ENCODE measurements at regions not wholly inside any gene's neighbourhood (a gene's known extent, or its start where the extent isn't known, plus 50 kb on each side); places are given as distances from the start of the nearest gene placed in this dataset.
A peak's percentile ranks its signal among the peaks of the same experiment; 100 is the strongest.
"Not testable (repeated sequence)": the region's sequence is repeated elsewhere in the genome, so short reads cannot be mapped to it uniquely, and the experiment has no call there.

DNA sequence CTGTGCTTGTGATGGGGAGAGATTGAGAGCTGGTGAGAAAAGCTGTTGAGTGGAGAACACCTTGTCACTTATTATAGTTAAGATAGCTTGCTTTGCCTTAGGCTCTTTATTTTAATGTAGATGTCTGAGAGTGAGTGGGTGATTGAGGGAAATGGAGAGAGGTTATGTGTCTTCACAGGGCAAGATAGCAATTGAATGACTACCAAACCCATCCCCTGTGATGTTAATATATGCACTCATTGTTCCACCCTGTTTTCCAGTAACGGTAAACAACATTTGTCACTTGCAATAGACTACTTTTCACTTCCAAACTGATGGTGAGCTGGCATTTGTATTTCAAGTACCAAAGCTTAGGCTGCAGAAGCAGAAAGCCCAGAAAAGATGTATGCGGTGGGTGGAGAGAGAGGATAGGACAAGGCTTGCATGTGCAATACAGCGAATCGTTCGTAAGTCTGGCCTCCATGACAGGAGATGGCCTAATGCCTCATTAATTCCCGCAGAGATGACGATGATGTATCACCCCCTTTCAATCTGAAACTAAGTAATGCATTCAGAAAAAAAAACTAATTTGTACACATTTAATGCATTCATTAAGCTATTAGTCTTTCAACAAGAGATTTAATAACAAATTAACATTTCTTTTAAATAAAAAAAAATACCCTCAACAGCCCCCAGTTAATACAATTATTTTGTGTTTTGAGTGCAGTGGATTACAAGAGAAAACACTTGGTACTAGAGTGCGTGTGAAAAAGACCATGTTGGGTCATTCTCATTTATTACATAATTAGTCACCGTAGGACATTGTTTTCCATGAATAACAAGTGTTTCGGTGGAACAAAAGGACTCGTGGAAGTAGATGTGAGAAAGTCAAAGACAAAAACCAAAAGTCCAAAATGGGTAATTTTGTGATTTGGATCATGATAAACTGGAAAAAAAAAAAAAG is 699.0 kb downstream of the BRINP1 start:
- no peak for DNase-seq

GRCh38 chr9:118674942-118675341 is 694.3 kb downstream of the BRINP1 start:
- DNase-seq, result no peak

- not testable (repeated sequence) for DNase-seq
Measured at GRCh38 chr9:118677936-118678653, 691.1 kb downstream of the BRINP1 start.

- no peak for DNase-seq
Measured at GRCh38 chr9:118686959-118687358, 682.3 kb downstream of the BRINP1 start.

DNA sequence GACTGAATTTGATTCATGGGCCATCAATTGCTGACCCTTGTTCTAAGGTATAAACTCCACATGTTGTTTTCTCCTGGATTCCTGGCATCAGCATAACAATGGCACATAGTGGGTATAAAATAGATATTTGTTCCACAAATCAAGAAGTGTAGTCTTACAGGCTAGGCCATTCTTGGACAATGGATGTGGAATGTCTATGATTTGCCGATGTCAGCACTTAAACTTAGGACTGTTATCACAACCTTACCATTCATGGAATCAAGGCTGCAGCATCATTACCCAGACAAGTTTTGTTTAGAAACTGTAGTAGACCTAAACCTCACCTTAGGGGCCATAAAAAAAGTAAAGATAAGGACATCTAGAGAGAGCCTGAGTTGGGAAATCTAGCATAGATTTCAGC is 680.0 kb downstream of the BRINP1 start:
- DNase-seq, result no peak

DNA sequence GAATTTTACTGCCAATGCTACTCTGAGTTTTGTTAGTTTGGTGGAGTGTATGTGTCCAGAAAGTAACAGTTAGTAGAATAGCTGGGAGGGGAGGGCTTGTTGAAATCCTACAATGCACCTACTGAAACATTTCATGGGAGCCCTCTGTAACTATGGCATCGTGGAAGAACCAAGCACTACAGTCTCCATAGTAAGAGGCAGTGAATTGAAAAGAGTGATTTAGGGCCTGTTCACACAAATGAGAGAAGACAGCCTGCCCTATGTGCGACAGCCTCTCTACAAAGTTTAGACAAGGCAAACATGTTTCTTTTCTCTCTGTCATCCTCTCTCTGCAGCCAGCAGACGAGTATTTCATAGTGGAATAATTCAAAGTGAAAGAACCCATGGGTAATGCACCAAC is 676.6 kb downstream of the BRINP1 start:
- DNase-seq, result no peak

DNA sequence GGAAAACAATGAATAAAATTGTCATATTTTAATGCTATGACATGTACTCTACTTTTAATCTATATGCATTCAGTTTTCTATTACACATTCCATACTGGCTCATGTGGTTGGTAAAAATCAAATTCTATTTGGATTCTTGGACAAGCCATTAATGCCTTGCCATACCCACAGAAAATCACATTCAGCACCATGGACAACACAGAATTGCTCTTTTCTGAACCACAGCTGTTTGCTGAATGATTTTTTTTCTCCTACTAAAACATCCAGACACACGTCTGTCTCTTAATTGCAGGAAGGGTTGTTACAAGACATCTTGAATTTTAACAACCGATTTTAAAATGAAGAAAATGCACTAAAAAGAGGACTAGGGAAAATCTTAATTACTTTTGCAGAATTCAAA is 675.6 kb downstream of the BRINP1 start:
- DNase-seq, result no peak

GRCh38 chr9:118695249-118695648 is 674.0 kb downstream of the BRINP1 start:
- not testable (repeated sequence) for DNase-seq

GRCh38 chr9:118701985-118702384 is 667.2 kb downstream of the BRINP1 start:
- DNase-seq, result no peak

- DNase-seq, result no peak
Measured at GRCh38 chr9:118711843-118712242, 657.4 kb downstream of the BRINP1 start.

- DNase-seq, result no peak
Measured at GRCh38 chr9:118721276-118721675, 648.0 kb downstream of the BRINP1 start.

DNA sequence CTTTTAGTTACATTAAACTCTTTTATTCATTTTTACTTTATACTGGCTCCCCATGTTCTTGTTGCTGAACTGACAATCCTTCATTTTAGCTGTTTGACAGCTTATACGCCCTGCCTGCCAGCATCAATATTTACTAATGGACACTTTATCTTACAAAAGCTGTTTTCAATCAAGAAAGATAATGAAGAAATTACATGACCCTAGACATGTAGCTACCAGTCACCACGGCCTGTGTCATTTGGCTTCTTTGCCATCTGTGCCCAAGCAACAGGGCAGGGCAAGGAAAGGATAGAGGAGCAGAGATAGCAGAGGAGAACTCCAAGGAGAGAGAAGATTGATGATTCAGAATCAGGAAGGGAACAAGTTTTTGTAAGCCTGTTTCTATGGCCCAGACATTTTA is 647.3 kb downstream of the BRINP1 start:
- no peak for DNase-seq

DNA sequence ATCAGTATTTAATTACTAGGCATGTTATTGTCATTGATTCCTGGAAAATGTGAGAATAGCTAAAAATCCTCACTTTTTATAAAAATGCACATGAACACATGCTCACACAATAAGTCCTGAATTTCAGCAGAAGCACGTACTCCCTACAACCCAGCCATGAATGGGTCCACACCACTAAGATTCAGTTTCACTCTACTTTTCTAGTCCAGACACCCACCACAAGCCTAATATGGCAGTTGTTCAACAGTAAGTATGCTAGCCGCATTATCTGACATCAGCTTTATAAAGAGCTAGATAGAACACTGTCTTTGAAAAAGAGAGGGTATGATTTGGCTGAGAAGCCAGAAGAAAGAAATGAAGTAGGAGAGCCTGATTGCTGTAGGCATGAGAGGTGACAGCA is 639.3 kb downstream of the BRINP1 start:
- DNase-seq, result no peak

GRCh38 chr9:118732998-118733397 is 636.2 kb downstream of the BRINP1 start:
- DNase-seq, result no peak

DNA sequence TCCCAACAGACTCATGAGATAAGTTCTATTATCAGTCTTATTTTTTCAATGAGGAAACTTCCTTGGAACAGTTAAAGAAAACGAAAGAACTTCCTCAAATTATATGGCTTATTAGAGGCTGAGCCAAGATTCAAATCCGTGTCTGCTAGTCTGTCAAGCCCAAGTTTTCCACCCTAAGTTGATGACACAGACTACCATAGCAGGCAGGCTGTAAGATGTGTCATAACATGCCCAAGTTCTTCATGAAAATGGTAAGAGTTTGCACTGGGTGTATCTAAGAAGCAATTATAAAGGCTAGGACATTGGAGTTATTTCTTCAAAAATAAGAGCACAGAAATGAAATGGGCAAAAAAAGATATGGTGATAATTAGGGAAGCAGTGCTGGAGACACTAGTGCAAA is 634.5 kb downstream of the BRINP1 start:
- no peak for DNase-seq

- no peak for DNase-seq
Measured at GRCh38 chr9:118736406-118736805, 632.8 kb downstream of the BRINP1 start.

DNA sequence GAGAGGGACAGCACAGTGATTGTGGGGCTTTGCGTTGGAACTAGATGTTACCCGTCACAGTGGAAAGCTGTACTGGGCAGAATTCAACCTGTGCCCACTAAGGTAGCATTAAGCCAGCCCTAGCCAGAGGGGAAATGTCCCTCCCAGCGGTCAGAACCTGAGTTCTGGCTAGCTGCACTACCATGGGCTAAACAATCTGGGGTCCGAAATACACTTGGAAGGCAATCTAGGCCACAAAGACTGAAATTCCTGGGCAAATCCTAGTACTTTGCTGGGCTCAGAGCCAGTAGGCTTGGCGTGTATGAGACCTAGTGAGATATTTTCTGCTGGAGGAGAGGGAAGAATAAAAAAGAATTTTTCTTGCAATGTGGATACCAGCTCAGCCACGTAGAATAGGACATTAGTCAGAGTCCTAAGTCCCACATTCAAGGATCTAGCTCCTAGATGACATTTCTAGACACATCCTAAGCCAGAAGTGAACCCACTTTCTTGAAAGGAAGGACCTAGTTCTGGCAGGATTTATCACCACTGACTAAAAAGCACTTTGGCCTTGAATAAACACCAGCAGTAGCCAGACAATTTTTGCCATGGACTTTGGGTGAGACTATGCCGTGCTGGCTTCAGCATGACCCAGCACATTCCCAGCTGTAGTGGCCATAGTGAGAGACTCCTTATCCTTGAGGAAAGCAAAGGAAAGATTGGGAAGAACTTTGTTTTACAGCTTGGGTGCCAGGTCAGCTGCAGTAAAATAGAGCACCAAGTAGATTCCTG is 618.0 kb downstream of the BRINP1 start:
- no peak for DNase-seq

- no peak for DNase-seq
Measured at GRCh38 chr9:118751848-118752223, 617.4 kb downstream of the BRINP1 start.

- DNase-seq, result peak; percentile 11
Measured at GRCh38 chr9:118761016-118761790, 608.0 kb downstream of the BRINP1 start.

- no peak for DNase-seq
Measured at GRCh38 chr9:118767571-118767970, 601.7 kb downstream of the BRINP1 start.

- no peak for DNase-seq
Measured at GRCh38 chr9:118782790-118783463, 586.3 kb downstream of the BRINP1 start.

DNA sequence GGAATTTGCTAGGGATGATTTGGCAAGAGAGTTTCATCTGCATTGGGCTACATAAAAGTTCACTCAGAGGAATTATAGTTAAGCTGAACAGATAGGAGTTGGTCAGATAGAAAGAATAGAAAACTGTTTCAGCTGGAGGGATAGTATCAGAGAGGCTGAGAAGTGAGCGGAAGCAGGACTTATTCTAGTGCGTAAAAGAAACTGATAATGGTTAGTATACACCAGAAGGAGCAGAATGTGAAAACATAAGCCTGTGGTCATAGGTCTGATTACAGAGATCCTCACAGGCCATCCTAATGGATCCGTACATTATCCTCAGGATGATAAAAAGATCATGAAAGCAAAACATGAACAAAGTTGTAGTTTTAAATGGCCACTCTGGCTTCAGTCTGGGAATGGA is 585.2 kb downstream of the BRINP1 start:
- no peak for DNase-seq
